Mesenchymal stem cell (in vitro differentiated cells and primary cell): ENCODE measurements at regions not wholly inside any gene's neighbourhood (a gene's known extent, or its start where the extent isn't known, plus 50 kb on each side); places are given as distances from the start of the nearest gene placed in this dataset.
"Not testable (repeated sequence)": the region's sequence is repeated elsewhere in the genome, so short reads cannot be mapped to it uniquely, and the experiment has no call there.

Experiments used
- DNase-seq: peaks from one replicate; pipeline ENCODE4 v3.0.0-alpha.2; 2013
- H2AFZ ChIP-seq: one replicate; pipeline ENCODE4 v1.6.1; 2013; ENCODE audit warnings: low read depth, mild to moderate bottlenecking, control low read depth, inconsistent platforms, low read length, moderate library complexity
- H2AK5ac ChIP-seq: 2 replicates; pipeline ENCODE4 v1.6.1; 2013; ENCODE audit warnings: low read length, moderate library complexity, mild to moderate bottlenecking, inconsistent platforms; ENCODE audit not compliant: severe bottlenecking
- H2BK120ac ChIP-seq: one replicate; pipeline ENCODE4 v1.6.1; 2013; ENCODE audit warnings: low read depth, mild to moderate bottlenecking, inconsistent platforms, low read length, moderate library complexity
- H2BK12ac ChIP-seq, 2 experiments: one replicate each; pipeline ENCODE4 v1.6.1; 2013; ENCODE audit warnings: inconsistent platforms in 2 of 2, low read length in 2 of 2, mild to moderate bottlenecking in 2 of 2, moderate library complexity in 2 of 2, control low read depth in 1 of 2
- H2BK15ac ChIP-seq: one replicate; pipeline ENCODE4 v1.6.1; 2013; ENCODE audit warnings: mild to moderate bottlenecking, low read depth, inconsistent platforms; ENCODE audit not compliant: poor library complexity, severe bottlenecking
- H2BK5ac ChIP-seq: 2 replicates; pipeline ENCODE4 v1.6.1; 2013; ENCODE audit warnings: low read depth, mild to moderate bottlenecking, low read length, control low read depth, inconsistent platforms; ENCODE audit not compliant: poor library complexity, severe bottlenecking
- H3K14ac ChIP-seq, 2 experiments: one replicate each; pipeline ENCODE4 v1.6.1; 2013; ENCODE audit warnings: inconsistent platforms in 2 of 2, low read length in 2 of 2, control low read depth in 1 of 2, mild to moderate bottlenecking in 1 of 2, moderate library complexity in 1 of 2
- H3K18ac ChIP-seq, 2 experiments: one replicate each; pipeline ENCODE4 v1.6.1; 2013; ENCODE audit warnings: inconsistent platforms in 2 of 2, low read length in 2 of 2, control low read depth in 1 of 2, low read depth in 1 of 2, mild to moderate bottlenecking in 1 of 2
- H3K23ac ChIP-seq, 2 experiments: one replicate each; pipeline ENCODE4 v1.6.1; 2013; ENCODE audit warnings: inconsistent platforms in 2 of 2, low read length in 2 of 2, mild to moderate bottlenecking in 2 of 2, moderate library complexity in 2 of 2, control low read depth in 1 of 2
- H3K27ac ChIP-seq: 2 replicates; pipeline ENCODE4 v1.5.1; 2013; ENCODE audit warnings: mild to moderate bottlenecking, moderate library complexity, low read length, control low read depth, inconsistent platforms; ENCODE audit not compliant: poor library complexity, severe bottlenecking
- H3K27me3 ChIP-seq, 2 experiments: 2 replicates each; pipeline versions ENCODE4 v1.6.1 to v1.7.0; 2013; ENCODE audit warnings: low read length in 2 of 2, mild to moderate bottlenecking in 2 of 2, moderate library complexity in 2 of 2, control low read depth in 1 of 2, inconsistent platforms in 1 of 2; ENCODE audit not compliant: control insufficient read depth in 1 of 2, insufficient read depth in 1 of 2
- H3K36me3 ChIP-seq, 2 experiments: 2 replicates each; pipeline versions ENCODE4 v1.6.1 to v1.7.0; 2013; ENCODE audit warnings: low read length in 2 of 2, control low read depth in 1 of 2, inconsistent platforms in 1 of 2, low read depth in 1 of 2, mild to moderate bottlenecking in 1 of 2; ENCODE audit not compliant: insufficient read depth in 2 of 2, control insufficient read depth in 1 of 2
- H3K4ac ChIP-seq, 2 experiments: one replicate each; pipeline ENCODE4 v1.6.1; 2013; ENCODE audit warnings: inconsistent platforms in 2 of 2, low read length in 2 of 2, mild to moderate bottlenecking in 2 of 2, moderate library complexity in 2 of 2, control low read depth in 1 of 2, low read depth in 1 of 2
- H3K4me1 ChIP-seq: 2 replicates; pipeline ENCODE4 v1.6.1; 2013; ENCODE audit warnings: low read depth, low read length, control low read depth; ENCODE audit not compliant: control insufficient read depth, insufficient read depth
- H3K4me2 ChIP-seq: 2 replicates; pipeline ENCODE4 v1.6.1; 2013; ENCODE audit warnings: low read length, mild to moderate bottlenecking, inconsistent platforms; ENCODE audit not compliant: poor library complexity, severe bottlenecking
- H3K4me3 ChIP-seq, 2 experiments: 2 replicates each; pipeline versions ENCODE4 v1.5.1 to v1.7.0; 2013; ENCODE audit warnings: low read length in 2 of 2, mild to moderate bottlenecking in 2 of 2, control low read depth in 1 of 2, low read depth in 1 of 2; ENCODE audit not compliant: insufficient read depth in 1 of 2
- H3K79me1 ChIP-seq: replicated peaks from 2 replicates; pipeline ENCODE4 v1.6.1; 2013; ENCODE audit warnings: mild to moderate bottlenecking, control low read depth, low read length, inconsistent platforms; ENCODE audit not compliant: poor library complexity, severe bottlenecking
- H3K9ac ChIP-seq: 2 replicates; pipeline ENCODE4 v1.7.0; 2013; ENCODE audit warnings: mild to moderate bottlenecking, low read length, moderate library complexity
- H3K9me3 ChIP-seq: 2 replicates; pipeline ENCODE4 v1.7.0; 2013; ENCODE audit warnings: mild to moderate bottlenecking, low read length; ENCODE audit not compliant: control insufficient read depth
- H4K8ac ChIP-seq: one replicate; pipeline ENCODE4 v1.6.1; 2013; ENCODE audit warnings: inconsistent platforms, mild to moderate bottlenecking, low read length, moderate library complexity
- H4K91ac ChIP-seq: one replicate; pipeline ENCODE4 v1.6.1; 2013; ENCODE audit warnings: mild to moderate bottlenecking, low read length, inconsistent platforms
- WGBS: methylation state at CpG from one replicate; pipeline ENCODE4 v1.1.7; 2013; ENCODE audit warnings: mixed read lengths; 5-methylcytosine and 5-hydroxymethylcytosine counted together

GRCh38 chr2:173571887-173572680 is 217.4 kb downstream of the CDCA7 start:
- peaks cover 2% of the 10 kb centered on the region for H3K4me1 ChIP-seq
- no peak overlapping the region for H2BK15ac ChIP-seq
- H2BK12ac ChIP-seq, result no peak overlapping the region
- H4K91ac ChIP-seq, result no peak overlapping the region
- no peak for DNase-seq
- WGBS, result 72% methylated on average over 4 of the region's 5 CpGs
- H3K18ac ChIP-seq, result no peak overlapping the region
- no peaks in the 10 kb centered on the region for H3K79me1 ChIP-seq
- no peak overlapping the region for H2AK5ac ChIP-seq
- no peak overlapping the region for H2AFZ ChIP-seq
- no peak overlapping the region for H3K4me2 ChIP-seq
- no peak overlapping the region for H2BK5ac ChIP-seq
- H3K27me3 ChIP-seq, result no peaks in the 10 kb centered on the region
- no peaks in the 10 kb centered on the region for H3K36me3 ChIP-seq
- no peak overlapping the region for H3K4me3 ChIP-seq
- H4K8ac ChIP-seq, result no peak overlapping the region
- no peak overlapping the region for H3K4ac ChIP-seq
- H3K9me3 ChIP-seq, result no peaks in the 10 kb centered on the region
- no peak overlapping the region for H3K9ac ChIP-seq
- H3K23ac ChIP-seq, result no peak overlapping the region
- H3K14ac ChIP-seq, result no peak overlapping the region
- H2BK120ac ChIP-seq, result no peak overlapping the region
- no peak overlapping the region for H3K27ac ChIP-seq

- Histone ChIP-seq H3K36me3 (no peaks in the 10 kb centered on the region), H3K79me1 (no peaks in the 10 kb centered on the region), H3K27me3 (no peaks in the 10 kb centered on the region), H3K9ac (no peak overlapping the region), H2AK5ac (no peak overlapping the region), H2AFZ (no peak overlapping the region), H3K14ac (no peak overlapping the region), H3K27ac (no peak overlapping the region), H3K4ac (no peak overlapping the region), H2BK120ac (no peak overlapping the region), H3K4me2 (no peak overlapping the region), H3K4me3 (no peak overlapping the region), H3K18ac (no peak overlapping the region), H3K4me1 (peaks cover 2% of the 10 kb centered on the region), H3K9me3 (no peaks in the 10 kb centered on the region), H3K23ac (no peak overlapping the region), H2BK5ac (no peak overlapping the region), H2BK15ac (no peak overlapping the region), H2BK12ac (no peak overlapping the region), H4K8ac (no peak overlapping the region), H4K91ac (no peak overlapping the region)
- no peak for DNase-seq
- no CpG with 5 or more reads among the region's 1 CpG for WGBS
Observed at GRCh38 chr2:173572848-173573247, 218.2 kb downstream of the CDCA7 start.

DNA sequence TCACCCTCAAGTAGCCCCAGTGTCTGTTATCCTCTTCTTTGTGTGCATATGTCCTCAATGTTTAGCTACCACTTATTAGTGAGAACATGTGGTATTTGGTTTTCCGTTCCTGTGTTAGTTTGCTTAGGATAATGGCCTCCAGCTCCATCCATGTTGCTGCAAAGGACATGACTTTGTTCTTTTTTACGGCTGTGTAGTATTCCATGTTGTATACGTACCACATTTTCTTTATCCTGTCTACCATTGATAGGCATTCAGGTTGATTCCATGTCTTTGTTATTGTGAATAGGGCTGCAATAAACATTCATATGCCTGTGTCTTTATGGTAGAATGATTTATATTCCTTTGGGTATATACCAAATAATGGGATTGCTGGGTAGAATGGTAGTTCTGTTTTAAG is 219.1 kb downstream of the CDCA7 start:
- not testable (repeated sequence) for H3K23ac ChIP-seq, H3K14ac ChIP-seq, DNase-seq, H2AK5ac ChIP-seq, H3K4me2 ChIP-seq, H3K9me3 ChIP-seq, H4K8ac ChIP-seq, H2BK5ac ChIP-seq, H3K36me3 ChIP-seq, H4K91ac ChIP-seq, H2AFZ ChIP-seq, H3K79me1 ChIP-seq, H3K27me3 ChIP-seq, H2BK15ac ChIP-seq, H3K27ac ChIP-seq, H3K18ac ChIP-seq, H3K4ac ChIP-seq, H2BK12ac ChIP-seq, H3K4me3 ChIP-seq, H3K4me1 ChIP-seq, H2BK120ac ChIP-seq, H3K9ac ChIP-seq
- WGBS, result 100% methylated on average over 1 of the region's 3 CpGs

DNA sequence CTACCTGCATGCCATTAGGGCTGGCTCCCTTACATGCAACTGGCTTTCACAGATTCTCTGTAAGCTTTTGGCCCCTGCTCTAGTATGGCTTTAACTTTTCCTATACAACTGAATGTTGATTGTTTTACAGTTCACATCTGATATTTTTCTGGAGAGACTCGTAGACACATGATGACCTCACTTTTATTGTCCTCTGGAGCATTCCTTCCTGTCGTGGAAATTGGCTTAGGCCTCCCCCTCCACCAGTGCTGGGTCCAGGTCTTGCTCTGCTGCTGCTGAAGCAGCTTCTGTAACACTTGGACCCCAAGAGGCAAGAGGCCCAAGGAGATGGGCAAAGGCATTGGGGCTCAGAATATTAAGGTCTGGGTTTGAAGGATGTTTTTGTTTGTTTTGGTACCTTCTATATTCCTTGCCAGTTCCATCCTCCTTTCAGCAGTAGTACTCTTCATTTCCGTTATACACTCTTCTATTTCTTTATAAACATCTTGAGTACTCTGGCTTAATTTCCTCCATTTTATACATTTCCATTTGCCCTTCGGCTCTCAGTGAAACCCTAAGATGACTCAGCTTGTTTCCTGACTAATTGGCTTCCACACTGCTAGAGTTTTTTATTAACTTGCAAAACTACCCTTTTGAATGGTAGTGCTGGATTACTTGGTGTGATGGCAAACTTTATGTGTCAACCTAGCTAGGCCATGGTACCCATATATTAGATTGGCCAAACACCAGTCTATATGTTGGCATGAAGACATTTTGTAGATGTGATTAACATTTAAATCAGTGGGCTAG is 219.8 kb downstream of the CDCA7 start:
- no peak overlapping the region for H3K9ac ChIP-seq
- H4K8ac ChIP-seq, result no peak overlapping the region
- peak overlapping the region; percentile 65 for H2AFZ ChIP-seq
- no peak overlapping the region for H3K23ac ChIP-seq
- no peak overlapping the region for H3K27ac ChIP-seq
- peak overlapping the region; percentile 20 for H2AK5ac ChIP-seq
- H3K4me2 ChIP-seq, result no peak overlapping the region
- no peak overlapping the region for H3K4me3 ChIP-seq
- peak overlapping the region; percentile 70 for H2BK5ac ChIP-seq
- H4K91ac ChIP-seq, result no peak overlapping the region
- H2BK12ac ChIP-seq, result peak overlapping the region in 1 of 2 experiments; percentile 22
- DNase-seq, result peak; percentile 47
- peak overlapping the region in 1 of 2 experiments; percentile 49 for H3K14ac ChIP-seq
- H3K18ac ChIP-seq, result peak overlapping the region in 1 of 2 experiments; percentile 72
- H3K4me1 ChIP-seq, result peaks cover 2% of the 10 kb centered on the region
- H3K79me1 ChIP-seq, result no peaks in the 10 kb centered on the region
- WGBS, result 35% methylated on average over 4 of the region's 4 CpGs
- H3K27me3 ChIP-seq, result no peaks in the 10 kb centered on the region
- H2BK15ac ChIP-seq, result no peak overlapping the region
- no peak overlapping the region for H2BK120ac ChIP-seq
- no peak overlapping the region for H3K4ac ChIP-seq
- H3K36me3 ChIP-seq, result no peaks in the 10 kb centered on the region
- H3K9me3 ChIP-seq, result no peaks in the 10 kb centered on the region
